Ascending aorta (tissue), 2 donors: ENCODE measurements at regions not wholly inside any gene's neighbourhood (a gene's known extent, or its start where the extent isn't known, plus 50 kb on each side); places are given as distances from the start of the nearest gene placed in this dataset.

Experiments used
- DNase-seq, 2 donors: peaks; one replicate each; pipeline ENCODE4 v3.0.0-alpha.2; 2019; ENCODE audit warnings: low spot score in 2 of 2
- H3K27ac ChIP-seq, 2 donors: fragments of 200-600 bp; sonication (generic); one replicate each; pipeline ENCODE4 v1.5.1; 2016 to 2017; ENCODE audit warnings: mild to moderate bottlenecking in 1 of 2
- H3K27me3 ChIP-seq: fragments of 200-600 bp; sonication (generic); one replicate; pipeline ENCODE4 v1.5.1; 2017
- H3K36me3 ChIP-seq, 2 donors: fragments of 200-600 bp; sonication (generic); one replicate each; pipeline ENCODE4 v1.5.1; 2016
- H3K4me1 ChIP-seq, 2 donors: fragments of 200-600 bp; sonication (generic); one replicate each; pipeline ENCODE4 v1.5.1; 2016 to 2017; ENCODE audit warnings: mild to moderate bottlenecking in 1 of 2
- H3K4me3 ChIP-seq, 2 donors: fragments of 200-600 bp; sonication (generic); one replicate each; pipeline ENCODE4 v1.5.1; 2016 to 2017; ENCODE audit warnings: mild to moderate bottlenecking in 1 of 2
- H3K9me3 ChIP-seq, 2 donors: fragments of 200-600 bp; sonication (generic); one replicate each; pipeline ENCODE4 v1.5.1; 2016
- CTCF ChIP-seq, 3 experiments: fragments of 200-600 bp in 2 of 3; fragments of 450-650 bp in 1 of 3; sonication (generic) in 2 of 3; IDR thresholded peaks; one replicate each; pipeline ENCODE4 v1.5.1; 2016 to 2019; ENCODE audit warnings: antibody characterized with exemption in 3 of 3, mild to moderate bottlenecking in 1 of 3, moderate library complexity in 1 of 3
- intact Hi-C: fragments of 100-400 bp; cut with DNase I; formaldehyde crosslinking; loops from one replicate; pipeline ENCODE4 v1.15.1; 2023

GRCh38 chr1:213582976-213583567 lies 404.7 kb upstream of the PROX1 start:
- Histone ChIP-seq H3K9me3 (no peaks in the 10 kb centered on the region), H3K36me3 (no peaks in the 10 kb centered on the region), H3K4me3 (no peak overlapping the region), H3K27me3 (no peaks in the 10 kb centered on the region), H3K4me1 (no peaks in the 10 kb centered on the region), H3K27ac (no peak overlapping the region)
- DNase-seq, result no peak
- intact Hi-C loops, result no loop called here
- no peak for TF ChIP-seq CTCF (IDR thresholded peaks at IDR 0.05)

DNA sequence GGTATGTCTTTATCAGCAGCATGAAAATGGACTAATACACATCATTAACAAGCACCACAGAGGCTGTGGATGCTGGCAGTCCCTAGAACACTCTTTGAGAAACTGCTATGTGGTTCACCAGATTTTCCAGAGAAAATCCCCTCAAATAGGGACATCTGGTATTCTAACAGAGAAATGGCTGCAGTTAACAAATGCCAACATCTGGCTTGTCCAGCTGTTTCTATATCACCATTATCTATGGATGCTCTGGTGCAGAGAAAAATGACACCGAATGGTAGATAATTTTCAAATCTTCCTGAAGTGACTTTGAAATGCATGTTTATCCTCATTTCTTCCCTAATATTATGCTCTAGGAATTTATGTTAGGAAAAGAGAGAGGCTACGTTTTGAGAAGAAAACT lies 403.5 kb upstream of the PROX1 start:
- H3K36me3 ChIP-seq, result no peaks in the 10 kb centered on the region
- TF ChIP-seq CTCF (IDR thresholded peaks at IDR 0.05), result no peak
- no peak overlapping the region for H3K27ac ChIP-seq
- no peaks in the 10 kb centered on the region for H3K9me3 ChIP-seq
- H3K27me3 ChIP-seq, result no peaks in the 10 kb centered on the region
- intact Hi-C loops, result no loop called here
- DNase-seq, result no peak
- H3K4me3 ChIP-seq, result no peak overlapping the region
- H3K4me1 ChIP-seq, result no peaks in the 10 kb centered on the region

- no peak overlapping the region for H3K4me3 ChIP-seq
- H3K4me1 ChIP-seq, result no peaks in the 10 kb centered on the region
- no peak for TF ChIP-seq CTCF (IDR thresholded peaks at IDR 0.05)
- no peak for DNase-seq
- intact Hi-C loops, result no loop called here
- no peak overlapping the region for H3K27ac ChIP-seq
- no peaks in the 10 kb centered on the region for H3K27me3 ChIP-seq
- H3K36me3 ChIP-seq, result no peaks in the 10 kb centered on the region
- no peaks in the 10 kb centered on the region for H3K9me3 ChIP-seq
These were observed 402.4 kb upstream of the PROX1 start for GRCh38 chr1:213585402-213585801.

- DNase-seq, result no peak
- no peak for TF ChIP-seq CTCF (IDR thresholded peaks at IDR 0.05)
- H3K36me3 ChIP-seq, result no peaks in the 10 kb centered on the region
- H3K27me3 ChIP-seq, result no peaks in the 10 kb centered on the region
- H3K27ac ChIP-seq, result no peak overlapping the region
- H3K9me3 ChIP-seq, result no peaks in the 10 kb centered on the region
- H3K4me1 ChIP-seq, result no peaks in the 10 kb centered on the region
- intact Hi-C loops, result no loop called here
- H3K4me3 ChIP-seq, result no peak overlapping the region
These were observed 401.7 kb upstream of the PROX1 start for GRCh38 chr1:213585959-213586586.

DNA sequence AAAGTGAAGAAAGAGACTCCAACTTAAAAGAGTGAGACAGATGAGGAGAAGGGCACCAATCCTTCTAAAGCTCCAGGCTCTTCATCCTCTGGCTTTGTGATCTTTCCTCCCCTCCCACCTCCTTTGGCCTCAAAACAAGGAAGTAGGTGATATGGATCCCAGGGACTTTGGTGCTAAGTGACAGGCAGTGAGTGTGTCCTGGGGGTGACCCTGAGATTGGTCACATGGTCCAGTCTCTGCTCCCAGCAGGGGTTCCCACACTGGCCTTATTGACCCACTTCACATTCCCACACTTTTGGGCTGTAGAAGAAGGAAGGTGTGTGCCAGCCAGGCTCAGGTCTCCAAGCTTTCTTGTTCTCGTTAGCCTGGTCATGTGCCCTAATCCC lies 401.2 kb upstream of the PROX1 start:
- TF ChIP-seq CTCF (IDR thresholded peaks at IDR 0.05), result no peak
- intact Hi-C loops, result no loop called here
- no peak for DNase-seq
- H3K9me3 ChIP-seq, result no peaks in the 10 kb centered on the region
- H3K36me3 ChIP-seq, result no peaks in the 10 kb centered on the region
- H3K4me1 ChIP-seq, result no peaks in the 10 kb centered on the region
- no peak overlapping the region for H3K27ac ChIP-seq
- no peak overlapping the region for H3K4me3 ChIP-seq
- H3K27me3 ChIP-seq, result no peaks in the 10 kb centered on the region

GRCh38 chr1:213596729-213597128 lies 391.0 kb upstream of the PROX1 start:
- no peak overlapping the region for H3K27ac ChIP-seq
- H3K4me1 ChIP-seq, result no peaks in the 10 kb centered on the region
- DNase-seq, result no peak
- no peaks in the 10 kb centered on the region for H3K27me3 ChIP-seq
- H3K4me3 ChIP-seq, result no peak overlapping the region
- no peaks in the 10 kb centered on the region for H3K36me3 ChIP-seq
- no peak for TF ChIP-seq CTCF (IDR thresholded peaks at IDR 0.05)
- no peaks in the 10 kb centered on the region for H3K9me3 ChIP-seq
- intact Hi-C loops, result no loop called here
